SK-N-SH (cell line): ENCODE measurements at regions not wholly inside any gene's neighbourhood (a gene's known extent, or its start where the extent isn't known, plus 50 kb on each side); places are given as distances from the start of the nearest gene placed in this dataset.

Source experiments
- CTCF ChIA-PET: fragments of 300-600, 350-600 bp; formaldehyde crosslinking; extraction: SDS; loops from one replicate; lab custom pipeline; 2021; lab: Yijun Ruan, JAX
- POLR2A ChIA-PET: fragments of 350-600 bp; sonication (Branson Sonifier 250); formaldehyde crosslinking; extraction: SDS; loops from one replicate; lab custom pipeline; 2020; ENCODE audit warnings: antibody characterized with exemption, inconsistent platforms; lab: Yijun Ruan, JAX
- DNase-seq: peaks from one replicate; pipeline ENCODE4 v3.0.0; 2012
- H2AFZ ChIP-seq: fragments of 200-600 bp; sonication (generic); 2 replicates; pipeline ENCODE4 v1.8.1; 2016; ENCODE audit warnings: antibody characterized with exemption, mild to moderate bottlenecking, low read depth
- H3F3A ChIP-seq: fragments of 200-600 bp; sonication (generic); replicated peaks from 2 replicates; pipeline ENCODE3; 2016; ENCODE audit warnings: antibody characterized with exemption, mild to moderate bottlenecking; ENCODE audit not compliant: insufficient read depth
- H3K27ac ChIP-seq, 2 experiments: fragments of 200-500 bp in 1 of 2; fragments of 200-600 bp in 1 of 2; sonication (Bioruptor generic) in 1 of 2; sonication (generic), shearing (Covaris generic) in 1 of 2; 2 replicates each; pipeline versions ENCODE4 v1.5.1 to v1.6.1; 2014 to 2016; ENCODE audit warnings: low read depth in 2 of 2, inconsistent platforms in 1 of 2, low read length in 1 of 2, mild to moderate bottlenecking in 1 of 2, mixed read lengths in 1 of 2
- H3K27me3 ChIP-seq: fragments of 200-600 bp; sonication (generic), shearing (Covaris generic); 2 replicates; pipeline ENCODE4 v1.6.1; 2016; ENCODE audit warnings: mixed run types; ENCODE audit not compliant: insufficient read depth
- H3K36me3 ChIP-seq, 2 experiments: fragments of 200-500 bp in 1 of 2; fragments of 200-600 bp in 1 of 2; sonication (Bioruptor generic) in 1 of 2; sonication (generic) in 1 of 2; replicated peaks in 1 of 2; 2 replicates each; pipeline versions ENCODE3 to v1.5.1; 2014 to 2016; ENCODE audit warnings: low read length in 1 of 2, mild to moderate bottlenecking in 1 of 2; ENCODE audit not compliant: insufficient read depth in 2 of 2, control insufficient read depth in 1 of 2
- H3K4me1 ChIP-seq, 2 experiments: fragments of 200-500 bp in 1 of 2; fragments of 200-600 bp in 1 of 2; sonication (Bioruptor generic) in 1 of 2; sonication (generic), shearing (Covaris generic) in 1 of 2; 2 replicates each; pipeline versions ENCODE4 v1.5.1 to v1.6.1; 2014 to 2016; ENCODE audit warnings: low read depth in 1 of 2, low read length in 1 of 2, mixed run types in 1 of 2; ENCODE audit not compliant: insufficient read depth in 2 of 2, control insufficient read depth in 1 of 2
- H3K4me2 ChIP-seq: fragments of 200-600 bp; sonication (generic), shearing (Covaris generic); 2 replicates; pipeline ENCODE4 v1.6.1; 2017; ENCODE audit warnings: mixed run types
- H3K4me3 ChIP-seq, 2 experiments: fragments of 200-500 bp in 1 of 2; fragments of 200-600 bp in 1 of 2; sonication (Bioruptor generic) in 1 of 2; sonication (generic), shearing (Covaris generic) in 1 of 2; 2 replicates each; pipeline versions ENCODE4 v1.5.1 to v1.8.1; 2014 to 2016; ENCODE audit warnings: low read depth in 2 of 2, inconsistent platforms in 1 of 2, low read length in 1 of 2, mild to moderate bottlenecking in 1 of 2, mixed read lengths in 1 of 2, moderate library complexity in 1 of 2
- H3K79me2 ChIP-seq: fragments of 200-600 bp; sonication (generic); 2 replicates; pipeline ENCODE4 v1.8.1; 2017; ENCODE audit warnings: mild to moderate bottlenecking; ENCODE audit not compliant: insufficient read depth
- H3K9ac ChIP-seq: fragments of 200-600 bp; sonication (generic); 2 replicates; pipeline ENCODE4 v1.6.1; 2017; ENCODE audit warnings: mixed run types
- H3K9me2 ChIP-seq: fragments of 200-600 bp; sonication (generic); 2 replicates; pipeline ENCODE4 v1.6.1; 2017; ENCODE audit warnings: mixed run types
- H3K9me3 ChIP-seq: fragments of 200-600 bp; sonication (generic); 2 replicates; pipeline ENCODE4 v1.6.1; 2017; ENCODE audit warnings: mixed run types, mild to moderate bottlenecking, moderate library complexity
- H4K20me1 ChIP-seq: fragments of 200-600 bp; sonication (generic); 2 replicates; pipeline ENCODE4 v1.6.1; 2017; ENCODE audit warnings: mild to moderate bottlenecking, mixed run types; ENCODE audit not compliant: insufficient read depth
- ELF1 ChIP-seq: IDR thresholded peaks from 2 replicates; pipeline ENCODE4 v1.4.0; 2012
- EP300 ChIP-seq, 2 experiments: IDR thresholded peaks; 2 replicates each; pipeline versions ENCODE4 v1.4.0 to v1.6.1; 2012; ENCODE audit warnings: borderline replicate concordance in 1 of 2, low read depth in 1 of 2, low read length in 1 of 2
- EZH2phosphoT487 ChIP-seq: fragments of 200-600 bp; sonication (generic); IDR thresholded peaks from 2 replicates; pipeline ENCODE4 v1.6.1; 2017; ENCODE audit warnings: low read depth, mixed run types, mild to moderate bottlenecking, antibody characterized with exemption, moderate library complexity, borderline replicate concordance
- FOXJ3 ChIP-seq: sonication (generic); formaldehyde crosslinking; IDR thresholded peaks from 2 replicates; pipeline ENCODE4 v1.5.1; 2020; ENCODE audit warnings: mild to moderate bottlenecking, missing genetic modification reagents
- GABPA ChIP-seq: IDR thresholded peaks from 2 replicates; pipeline ENCODE4 v1.4.0; 2012; ENCODE audit warnings: low read depth, mild to moderate bottlenecking
- GATA2 ChIP-seq: sonication (generic); formaldehyde crosslinking; IDR thresholded peaks from 2 replicates; pipeline ENCODE4 v1.5.0; 2020; ENCODE audit warnings: mild to moderate bottlenecking, missing genetic modification reagents
- IRF3 ChIP-seq: fragments of 150-350 bp; IDR thresholded peaks from 2 replicates; pipeline ENCODE4 v1.6.1; 2016; ENCODE audit warnings: mild to moderate bottlenecking, low read depth, low read length
- JUND ChIP-seq: IDR thresholded peaks from 2 replicates; pipeline ENCODE4 v1.4.0; 2012
- MEF2A ChIP-seq: IDR thresholded peaks from 2 replicates; pipeline ENCODE4 v1.4.0; 2012; ENCODE audit warnings: low read depth, borderline replicate concordance
- NFIC ChIP-seq: IDR thresholded peaks from 2 replicates; pipeline ENCODE4 v1.4.0; 2012; ENCODE audit warnings: borderline replicate concordance
- NRF1 ChIP-seq: IDR thresholded peaks from 2 replicates; pipeline ENCODE4 v1.6.1; 2012; ENCODE audit warnings: low read depth, mild to moderate bottlenecking, low read length
- RAD21 ChIP-seq: IDR thresholded peaks from 2 replicates; pipeline ENCODE4 v1.6.1; 2012; ENCODE audit warnings: mild to moderate bottlenecking, low read length
- RCOR1 ChIP-seq: fragments of 150-350 bp; IDR thresholded peaks from 2 replicates; pipeline ENCODE4 v1.6.1; 2017; ENCODE audit warnings: antibody characterized with exemption, low read length
- RXRA ChIP-seq: IDR thresholded peaks from 2 replicates; pipeline ENCODE4 v1.4.0; 2012; ENCODE audit warnings: low read depth, mild to moderate bottlenecking, borderline replicate concordance
- SIN3A ChIP-seq: IDR thresholded peaks from 2 replicates; pipeline ENCODE4 v1.6.1; 2012; ENCODE audit warnings: low read depth, mild to moderate bottlenecking, low read length, moderate library complexity, borderline replicate concordance
- TAF1 ChIP-seq: IDR thresholded peaks from 2 replicates; pipeline ENCODE4 v1.6.1; 2012; ENCODE audit warnings: low read depth, mild to moderate bottlenecking, low read length, moderate library complexity, borderline replicate concordance
- TCF12 ChIP-seq: IDR thresholded peaks from 2 replicates; pipeline ENCODE4 v1.4.0; 2012
- TEAD4 ChIP-seq: IDR thresholded peaks from 2 replicates; pipeline ENCODE4 v1.4.0; 2012; ENCODE audit warnings: mild to moderate bottlenecking, borderline replicate concordance; ENCODE audit not compliant: insufficient read depth
- YY1 ChIP-seq: IDR thresholded peaks from 2 replicates; pipeline ENCODE4 v1.4.0; 2012; ENCODE audit warnings: low read depth, mild to moderate bottlenecking
- WGBS: methylation state at CpG from one replicate; pipeline ENCODE4 v1.1.6; 2017; ENCODE audit warnings: low lambda C conversion rate; 5-methylcytosine and 5-hydroxymethylcytosine counted together
- TF ChIP-seq, protein P1 (sequence below): IDR thresholded peaks from 2 replicates; pipeline ENCODE4; 2012
- TF ChIP-seq, protein P2 (sequence below): IDR thresholded peaks from 2 replicates; pipeline ENCODE4 v1.4.0; 2012; ENCODE audit warnings: low read depth, borderline replicate concordance

DNA sequence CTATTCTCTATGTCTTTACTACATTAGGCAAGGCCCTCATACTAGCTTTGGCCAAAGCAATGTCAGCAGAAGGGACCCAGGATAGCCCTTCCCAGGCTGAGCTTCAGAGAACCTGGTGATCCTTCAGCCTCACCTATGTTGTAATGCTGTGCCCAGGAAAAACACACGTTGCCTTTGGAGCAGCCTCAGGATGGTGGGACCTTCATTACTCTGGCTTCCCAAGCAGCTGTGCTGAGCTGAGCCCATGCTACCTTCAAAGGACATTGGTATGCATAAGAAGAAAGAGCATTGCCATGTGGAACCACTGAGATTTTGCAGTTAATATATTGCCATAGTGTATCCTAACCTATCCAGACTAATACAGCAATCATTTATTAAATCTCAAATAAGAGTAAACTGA, 756.4 kb upstream of the ID2 start (continued):
- TF ChIP-seq, protein P1, sequence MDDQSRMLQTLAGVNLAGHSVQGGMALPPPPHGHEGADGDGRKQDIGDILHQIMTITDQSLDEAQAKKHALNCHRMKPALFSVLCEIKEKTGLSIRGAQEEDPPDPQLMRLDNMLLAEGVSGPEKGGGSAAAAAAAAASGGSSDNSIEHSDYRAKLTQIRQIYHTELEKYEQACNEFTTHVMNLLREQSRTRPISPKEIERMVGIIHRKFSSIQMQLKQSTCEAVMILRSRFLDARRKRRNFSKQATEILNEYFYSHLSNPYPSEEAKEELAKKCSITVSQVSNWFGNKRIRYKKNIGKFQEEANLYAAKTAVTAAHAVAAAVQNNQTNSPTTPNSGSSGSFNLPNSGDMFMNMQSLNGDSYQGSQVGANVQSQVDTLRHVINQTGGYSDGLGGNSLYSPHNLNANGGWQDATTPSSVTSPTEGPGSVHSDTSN: no peak
- TF ChIP-seq EZH2phosphoT487 (no peak), FOXJ3 (CRISPR knock-in tag) (no peak), RXRA (no peak), GATA2 (CRISPR knock-in tag) (no peak), MEF2A (no peak)

GRCh38 chr2:7927691-7928090, 754.2 kb upstream of the ID2 start:
- Histone ChIP-seq H4K20me1 (no peaks in the 10 kb centered on the region), H3K4me2 (no peak overlapping the region), H2AFZ (no peak overlapping the region), H3K79me2 (no peaks in the 10 kb centered on the region), H3K4me3 (no peak overlapping the region), H3K9ac (no peak overlapping the region), H3K9me2 (no peaks in the 10 kb centered on the region), H3K9me3 (no peaks in the 10 kb centered on the region), H3K4me1 (no peaks in the 10 kb centered on the region), H3F3A (no peaks in the 10 kb centered on the region), H3K27me3 (no peaks in the 10 kb centered on the region), H3K27ac (no peak overlapping the region), H3K36me3 (no peaks in the 10 kb centered on the region)
- 31% methylated on average over 2 of the region's 2 CpGs for WGBS
- CTCF ChIA-PET: interaction anchor here (0.5 kb wide), 1 partner anchor 140 kb away, joined by 3 read pairs; no protein-coding TSS in a partner anchor
- no peak for DNase-seq
- POLR2A ChIA-PET: no interaction called here
- TF ChIP-seq SIN3A (no peak), FOXJ3 (CRISPR knock-in tag) (no peak), JUND (no peak), MEF2A (no peak), NRF1 (no peak), YY1 (no peak)
- TF ChIP-seq, protein P2, sequence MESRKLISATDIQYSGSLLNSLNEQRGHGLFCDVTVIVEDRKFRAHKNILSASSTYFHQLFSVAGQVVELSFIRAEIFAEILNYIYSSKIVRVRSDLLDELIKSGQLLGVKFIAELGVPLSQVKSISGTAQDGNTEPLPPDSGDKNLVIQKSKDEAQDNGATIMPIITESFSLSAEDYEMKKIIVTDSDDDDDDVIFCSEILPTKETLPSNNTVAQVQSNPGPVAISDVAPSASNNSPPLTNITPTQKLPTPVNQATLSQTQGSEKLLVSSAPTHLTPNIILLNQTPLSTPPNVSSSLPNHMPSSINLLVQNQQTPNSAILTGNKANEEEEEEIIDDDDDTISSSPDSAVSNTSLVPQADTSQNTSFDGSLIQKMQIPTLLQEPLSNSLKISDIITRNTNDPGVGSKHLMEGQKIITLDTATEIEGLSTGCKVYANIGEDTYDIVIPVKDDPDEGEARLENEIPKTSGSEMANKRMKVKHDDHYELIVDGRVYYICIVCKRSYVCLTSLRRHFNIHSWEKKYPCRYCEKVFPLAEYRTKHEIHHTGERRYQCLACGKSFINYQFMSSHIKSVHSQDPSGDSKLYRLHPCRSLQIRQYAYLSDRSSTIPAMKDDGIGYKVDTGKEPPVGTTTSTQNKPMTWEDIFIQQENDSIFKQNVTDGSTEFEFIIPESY: no peak

DNA sequence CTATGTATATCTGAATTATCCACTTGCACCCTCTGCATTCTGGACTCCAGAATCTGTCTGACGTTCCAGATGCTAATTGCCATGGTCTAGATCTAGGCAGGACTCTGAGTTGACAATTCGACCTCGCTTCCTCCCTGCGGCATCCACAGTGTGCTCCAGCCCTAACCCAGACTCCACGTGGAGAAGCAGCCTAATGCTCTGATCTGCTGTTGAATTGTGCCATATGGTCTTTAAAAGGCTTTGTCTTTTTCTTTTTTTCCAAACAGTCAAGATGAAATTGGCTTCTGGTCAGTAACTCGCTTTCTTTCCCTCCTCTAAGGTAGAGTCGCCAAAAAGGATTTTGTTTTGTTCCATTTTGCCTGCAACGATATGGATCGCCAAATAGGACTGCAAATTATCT, 752.6 kb upstream of the ID2 start:
- Histone ChIP-seq H3K9me3 (no peaks in the 10 kb centered on the region), H3K27ac (no peak overlapping the region), H3K9me2 (no peaks in the 10 kb centered on the region), H3K4me2 (no peak overlapping the region), H3K36me3 (no peaks in the 10 kb centered on the region), H3K9ac (no peak overlapping the region), H3K79me2 (no peaks in the 10 kb centered on the region), H3K4me1 (no peaks in the 10 kb centered on the region), H3K27me3 (no peaks in the 10 kb centered on the region), H3K4me3 (no peak overlapping the region), H3F3A (no peaks in the 10 kb centered on the region), H2AFZ (no peak overlapping the region), H4K20me1 (no peaks in the 10 kb centered on the region)
- WGBS: 74% methylated on average over 9 of the region's 9 CpGs
- no peak for DNase-seq
- ChIA-PET POLR2A (no interaction called here), CTCF (interaction anchor here (1.4 kb wide), 1 partner anchor 12 kb away, joined by 3 read pairs; no protein-coding TSS in a partner anchor)
- TF ChIP-seq EP300 (IDR thresholded peaks at IDR 0.05; ENCODE audit: borderline replicate concordance in 1 of 2, low read depth in 1 of 2, low read length in 1 of 2) (no peak), IRF3 (no peak), ELF1 (no peak), TCF12 (no peak), RCOR1 (no peak), TEAD4 (no peak), NFIC (no peak), TAF1 (no peak), MEF2A (no peak), NRF1 (no peak), EZH2phosphoT487 (no peak), GABPA (no peak), RAD21 (no peak)
- TF ChIP-seq, protein P1: no peak
